ENCODE measurements at regions not wholly inside any gene's neighbourhood (a gene's known extent, or its start where the extent isn't known, plus 50 kb on each side); places are given as distances from the start of the nearest gene placed in this dataset.

DNA sequence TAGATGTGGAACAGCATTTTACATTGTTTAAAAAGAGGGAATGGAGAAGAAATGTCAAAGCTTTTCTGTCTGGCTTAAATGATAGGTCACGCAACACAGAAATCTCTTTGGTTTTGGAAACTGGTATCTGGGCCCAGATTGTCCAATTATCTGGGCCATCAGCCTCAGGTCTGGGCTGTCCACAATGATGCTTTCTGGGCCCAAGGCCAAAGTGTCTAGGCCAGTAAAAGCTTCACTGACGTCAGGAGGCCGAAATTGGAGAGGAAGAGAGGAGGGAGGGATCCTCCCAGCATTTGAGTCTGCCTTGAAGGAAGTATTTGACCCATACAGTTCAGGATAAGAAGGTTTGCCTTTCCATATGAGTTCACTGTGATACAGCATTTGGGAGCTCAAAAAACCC is 60.7 kb upstream of the ALDH1A3 start:
- TF ChIP-seq TAF1 (IDR thresholded peaks at IDR 0.05; ENCODE audit: borderline replicate concordance, low read depth, low read length) (no peak), POLR2AphosphoS5 (IDR thresholded peaks at IDR 0.05; ENCODE audit: low read depth, low read length) (no peak), POLR2A (IDR thresholded peaks at IDR 0.05; ENCODE audit: low read depth, low read length) (no peak)
- DNase-seq (ENCODE audit: insufficient read length): no peak
- FAIRE-seq: no peak

DNA sequence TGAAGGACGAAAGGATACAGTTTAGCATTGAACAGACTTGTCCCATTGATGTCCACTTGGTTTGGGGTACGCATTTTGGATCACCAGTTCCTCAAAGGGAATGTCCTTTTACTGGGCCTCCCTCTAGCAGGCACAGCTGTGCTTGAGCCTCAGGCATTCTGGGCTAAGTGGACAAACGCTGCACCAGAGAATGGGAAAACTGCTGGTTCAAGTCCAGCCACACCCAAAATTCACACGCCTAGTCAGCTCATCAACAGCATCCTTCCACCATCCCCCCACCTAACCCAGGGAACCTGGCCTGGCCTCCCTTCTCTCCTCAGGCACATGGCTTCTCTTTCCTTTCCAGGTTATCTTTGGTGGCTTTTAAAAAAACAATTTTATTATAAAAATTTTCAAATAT is 59.1 kb upstream of the ALDH1A3 start:
- DNase-seq (ENCODE audit: insufficient read length) (no peak), FAIRE-seq (no peak)
- no peak for TF ChIP-seq POLR2A (IDR thresholded peaks at IDR 0.05; ENCODE audit: low read depth, low read length)
- TF ChIP-seq TAF1 (IDR thresholded peaks at IDR 0.05; ENCODE audit: borderline replicate concordance, low read depth, low read length): no peak
- no peak for TF ChIP-seq POLR2AphosphoS5 (IDR thresholded peaks at IDR 0.05; ENCODE audit: low read depth, low read length)

DNA sequence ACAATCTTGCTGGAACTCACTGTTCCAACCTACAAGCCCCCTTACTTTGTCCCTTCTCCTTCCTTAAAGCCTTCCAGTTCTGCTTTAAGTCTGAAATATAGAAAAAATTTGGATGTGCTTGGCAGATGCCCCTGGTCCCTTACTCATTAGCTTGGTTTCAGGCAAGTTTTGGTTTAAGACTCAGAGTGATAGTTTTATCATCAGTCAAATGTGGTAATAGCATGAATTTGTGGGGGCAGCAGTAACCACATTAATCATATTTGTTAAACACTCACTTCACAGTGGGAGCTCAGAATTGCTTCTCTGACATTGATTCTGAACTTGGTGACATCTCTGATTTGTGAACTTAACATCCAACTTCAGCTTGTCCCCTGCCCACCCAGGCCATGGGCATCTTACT is 58.3 kb upstream of the ALDH1A3 start:
- FAIRE-seq: no peak

DNA sequence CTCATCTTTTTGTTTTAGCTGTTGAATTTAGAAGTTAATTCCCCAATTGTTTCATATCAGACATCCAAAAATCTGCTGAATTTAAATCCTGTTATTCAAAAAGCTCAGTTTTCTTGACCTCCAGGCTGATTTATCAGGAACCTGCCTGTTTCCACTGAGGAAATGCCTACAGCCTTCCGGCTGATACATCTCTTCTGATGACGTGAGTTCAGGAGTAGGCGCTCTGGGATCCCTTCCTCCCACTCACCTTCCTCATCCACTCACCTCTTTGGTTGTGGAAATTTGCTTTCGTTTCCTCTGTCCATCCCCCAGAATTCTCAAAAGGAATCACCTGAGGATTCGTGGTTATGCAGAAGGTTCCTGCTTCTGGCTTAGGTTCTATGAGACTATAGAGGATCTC is 55.4 kb upstream of the ALDH1A3 start:
- FAIRE-seq: no peak
- no peak for TF ChIP-seq POLR2A (IDR thresholded peaks at IDR 0.05; ENCODE audit: low read depth, low read length)
- no peak for TF ChIP-seq TAF1 (IDR thresholded peaks at IDR 0.05; ENCODE audit: borderline replicate concordance, low read depth, low read length)
- TF ChIP-seq POLR2AphosphoS5 (IDR thresholded peaks at IDR 0.05; ENCODE audit: low read depth, low read length): no peak
- DNase-seq (ENCODE audit: insufficient read length): no peak

More for the DNA sequence above, 58.3 kb upstream of the ALDH1A3 start:
- TF ChIP-seq POLR2AphosphoS5 (IDR thresholded peaks at IDR 0.05; ENCODE audit: low read depth, low read length): no peak
- no peak for TF ChIP-seq TAF1 (IDR thresholded peaks at IDR 0.05; ENCODE audit: borderline replicate concordance, low read depth, low read length)
- TF ChIP-seq POLR2A (IDR thresholded peaks at IDR 0.05; ENCODE audit: low read depth, low read length): no peak
- no peak for DNase-seq (ENCODE audit: insufficient read length)

DNA sequence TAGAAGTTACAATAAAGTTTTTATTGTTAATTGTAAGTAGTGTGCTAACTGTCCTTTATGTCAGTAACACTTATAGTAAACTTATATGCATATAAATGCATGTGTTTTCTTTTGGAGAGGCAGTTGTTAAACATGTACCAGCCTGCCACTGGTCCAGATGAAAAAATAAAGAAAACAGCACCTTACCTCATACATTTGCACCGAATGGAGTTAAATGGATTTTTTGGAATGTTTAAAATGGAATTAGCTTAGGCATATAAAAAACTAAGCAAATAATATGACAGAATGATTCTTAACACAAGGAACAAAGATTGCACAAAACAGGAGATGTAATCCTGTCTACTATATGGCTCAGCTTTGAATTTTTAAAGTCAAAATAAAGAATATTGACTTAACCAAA is 50.2 kb upstream of the ALDH1A3 start:
- TF ChIP-seq POLR2AphosphoS5 (IDR thresholded peaks at IDR 0.05; ENCODE audit: low read depth, low read length): no peak
- no peak for TF ChIP-seq POLR2A (IDR thresholded peaks at IDR 0.05; ENCODE audit: low read depth, low read length)
- DNase-seq (ENCODE audit: insufficient read length) (no peak), FAIRE-seq (no peak)
